GM12878 (cell line): ENCODE measurements at regions not wholly inside any gene's neighbourhood (a gene's known extent, or its start where the extent isn't known, plus 50 kb on each side); places are given as distances from the start of the nearest gene placed in this dataset.
"Not testable (repeated sequence)": the region's sequence is repeated elsewhere in the genome, so short reads cannot be mapped to it uniquely, and the experiment has no call there.

Experiments used
- EP300 ChIP-seq, 2 experiments: fragments of 150-350 bp in 1 of 2; IDR thresholded peaks; 2 replicates each; pipeline ENCODE4 v1.6.1; 2011 to 2012; ENCODE audit warnings: low read depth in 2 of 2, low read length in 2 of 2, borderline replicate concordance in 1 of 2, improper control_type of control experiment in 1 of 2, inconsistent platforms in 1 of 2; ENCODE audit not compliant: control insufficient read depth in 1 of 2
- EZH2 ChIP-seq: IDR thresholded peaks from 2 replicates; pipeline ENCODE4 v1.6.1; 2012; ENCODE audit warnings: low read depth, mild to moderate bottlenecking, control low read depth, inconsistent platforms, low read length, borderline replicate concordance; ENCODE audit not compliant: control insufficient read depth

- not testable (repeated sequence) for TF ChIP-seq EP300 (IDR thresholded peaks at IDR 0.05; ENCODE audit: borderline replicate concordance in 1 of 2, control insufficient read depth in 1 of 2, low read depth in 2 of 2, low read length in 2 of 2); EZH2
Observed at GRCh38 chr21:6040095-6040494, 4481.3 kb upstream of the TPTE start.
